ENCODE measurements at regions not wholly inside any gene's neighbourhood (a gene's known extent, or its start where the extent isn't known, plus 50 kb on each side); places are given as distances from the start of the nearest gene placed in this dataset.
"Not testable (repeated sequence)": the region's sequence is repeated elsewhere in the genome, so short reads cannot be mapped to it uniquely, and the experiment has no call there.

DNA sequence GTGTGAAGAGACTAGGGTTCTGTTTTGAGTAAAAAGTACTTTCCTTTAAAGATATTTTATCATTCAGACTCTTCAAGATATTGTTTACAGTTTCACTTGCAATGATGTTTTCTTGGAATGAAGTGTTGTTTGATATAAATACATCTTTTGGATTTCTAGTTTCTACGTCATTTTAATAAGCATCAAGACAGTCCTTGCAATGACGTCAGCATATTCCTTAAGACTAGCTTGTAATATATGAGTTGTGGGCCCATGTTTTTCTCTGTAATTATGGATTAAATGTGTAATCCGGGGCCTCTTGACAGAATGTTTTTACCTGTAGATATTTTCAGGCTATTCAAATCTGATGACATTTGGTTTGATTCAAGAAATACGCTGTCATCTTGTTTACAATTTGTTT, 66.1 kb downstream of the RBMX2 start:
- no peak for DNase-seq (ENCODE audit: low read depth in 2 of 2)
- H3K4me3 ChIP-seq (replicated peaks in 1 of 2; ENCODE audit: low read depth in 2 of 2, low read length in 2 of 2), result no peak overlapping the region
- TF ChIP-seq, protein P1, sequence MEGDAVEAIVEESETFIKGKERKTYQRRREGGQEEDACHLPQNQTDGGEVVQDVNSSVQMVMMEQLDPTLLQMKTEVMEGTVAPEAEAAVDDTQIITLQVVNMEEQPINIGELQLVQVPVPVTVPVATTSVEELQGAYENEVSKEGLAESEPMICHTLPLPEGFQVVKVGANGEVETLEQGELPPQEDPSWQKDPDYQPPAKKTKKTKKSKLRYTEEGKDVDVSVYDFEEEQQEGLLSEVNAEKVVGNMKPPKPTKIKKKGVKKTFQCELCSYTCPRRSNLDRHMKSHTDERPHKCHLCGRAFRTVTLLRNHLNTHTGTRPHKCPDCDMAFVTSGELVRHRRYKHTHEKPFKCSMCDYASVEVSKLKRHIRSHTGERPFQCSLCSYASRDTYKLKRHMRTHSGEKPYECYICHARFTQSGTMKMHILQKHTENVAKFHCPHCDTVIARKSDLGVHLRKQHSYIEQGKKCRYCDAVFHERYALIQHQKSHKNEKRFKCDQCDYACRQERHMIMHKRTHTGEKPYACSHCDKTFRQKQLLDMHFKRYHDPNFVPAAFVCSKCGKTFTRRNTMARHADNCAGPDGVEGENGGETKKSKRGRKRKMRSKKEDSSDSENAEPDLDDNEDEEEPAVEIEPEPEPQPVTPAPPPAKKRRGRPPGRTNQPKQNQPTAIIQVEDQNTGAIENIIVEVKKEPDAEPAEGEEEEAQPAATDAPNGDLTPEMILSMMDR (IDR thresholded peaks at IDR 0.05; ENCODE audit: low read depth, low read length), result no peak

DNA sequence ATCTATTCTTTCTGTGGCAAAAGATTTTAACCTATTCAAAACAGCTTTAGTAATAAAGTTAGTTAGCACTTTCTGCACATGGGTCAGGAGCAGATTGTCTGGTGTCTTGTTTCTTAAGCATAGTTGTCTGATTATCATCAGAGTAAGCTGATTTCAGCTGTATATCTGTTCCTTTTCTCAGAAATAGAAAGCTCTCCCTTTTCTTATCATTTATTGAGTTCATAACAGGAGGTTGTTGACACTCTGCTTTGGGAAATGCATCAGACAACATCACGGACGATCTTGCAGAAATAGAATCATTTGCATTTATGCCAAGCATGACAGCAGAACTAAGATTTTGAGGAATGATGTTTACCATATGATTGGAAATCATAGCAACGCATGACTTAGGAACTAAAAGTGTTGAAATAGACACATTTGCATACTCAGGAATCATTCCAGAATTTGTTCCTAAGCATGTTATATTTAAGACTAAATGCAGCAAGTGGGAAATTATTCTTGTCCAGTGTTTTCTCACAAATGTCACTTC, 66.7 kb downstream of the RBMX2 start:
- DNase-seq (ENCODE audit: low read depth in 2 of 2), result no peak
- TF ChIP-seq, protein P1 (IDR thresholded peaks at IDR 0.05; ENCODE audit: low read depth, low read length), result no peak

DNA sequence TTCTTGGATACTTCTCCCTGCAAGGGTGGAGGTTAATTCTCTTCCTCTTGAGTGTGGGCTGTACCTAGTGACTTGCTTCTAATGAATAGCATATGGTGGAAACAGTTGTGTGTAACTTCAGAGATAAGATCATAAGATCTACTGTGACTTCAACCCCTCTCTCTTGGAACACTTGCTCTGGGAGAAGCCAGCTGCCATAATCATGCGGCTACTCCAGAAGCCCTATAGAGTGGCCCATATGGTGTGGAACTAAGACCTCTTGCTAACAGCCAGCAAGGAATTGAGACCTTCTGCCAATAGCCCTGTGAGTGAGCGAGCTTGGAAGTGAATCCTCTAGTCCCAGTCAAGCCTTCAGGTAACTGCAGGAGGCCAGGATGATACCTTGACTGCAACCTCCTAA, 81.1 kb downstream of the RBMX2 start:
- TF ChIP-seq, protein P1 (IDR thresholded peaks at IDR 0.05; ENCODE audit: low read depth, low read length), result no peak
- no peak overlapping the region for H3K4me3 ChIP-seq (replicated peaks in 1 of 2; ENCODE audit: low read depth in 2 of 2, low read length in 2 of 2)

More for the DNA sequence above, 66.7 kb downstream of the RBMX2 start:
- no peak overlapping the region for H3K4me3 ChIP-seq (replicated peaks in 1 of 2; ENCODE audit: low read depth in 2 of 2, low read length in 2 of 2)

DNA sequence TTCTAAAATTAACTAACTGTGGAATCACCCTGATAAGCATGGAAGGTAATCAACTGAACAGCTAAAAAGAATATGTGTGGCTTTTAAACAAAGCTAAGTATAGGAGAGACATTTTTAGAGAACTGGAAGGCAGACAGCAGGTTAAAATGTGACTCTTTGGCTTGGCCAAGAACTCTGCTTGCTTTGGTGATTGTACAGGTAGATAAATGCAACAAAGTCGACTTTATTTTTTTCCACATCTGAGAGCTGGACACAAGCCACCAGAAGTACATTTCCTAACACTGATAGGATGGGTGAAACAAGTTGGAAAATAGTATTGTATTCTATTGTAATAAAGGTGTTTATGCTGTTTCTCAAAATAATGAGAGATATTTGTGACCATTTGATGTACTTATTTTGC, 84.1 kb downstream of the RBMX2 start:
- no peak for DNase-seq (ENCODE audit: low read depth in 2 of 2)
- H3K4me3 ChIP-seq (replicated peaks in 1 of 2; ENCODE audit: low read depth in 2 of 2, low read length in 2 of 2), result no peak overlapping the region
- TF ChIP-seq, protein P1 (IDR thresholded peaks at IDR 0.05; ENCODE audit: low read depth, low read length), result no peak

More for the DNA sequence above, 81.1 kb downstream of the RBMX2 start:
- DNase-seq (ENCODE audit: low read depth in 2 of 2), result no peak

DNA sequence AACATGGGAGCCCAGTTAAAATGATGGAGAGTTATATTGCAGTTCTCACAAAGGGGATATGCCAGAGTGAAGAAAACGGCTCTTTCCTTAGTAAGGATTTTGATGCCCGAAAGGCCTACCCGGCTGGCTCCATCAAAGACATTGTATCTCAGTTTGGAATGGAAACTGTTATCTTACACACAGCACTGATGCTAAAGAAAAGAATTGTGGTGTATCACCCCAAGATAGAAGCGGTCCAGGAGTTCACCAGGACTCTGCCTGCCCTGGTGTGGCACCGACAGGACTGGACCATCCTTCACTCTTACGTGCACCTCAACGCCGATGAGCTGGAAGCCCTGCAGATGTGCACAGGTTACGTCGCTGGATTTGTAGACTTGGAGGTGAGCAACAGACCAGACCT, 93.7 kb downstream of the RBMX2 start:
- not testable (repeated sequence) for H3K4me3 ChIP-seq (replicated peaks in 1 of 2; ENCODE audit: low read depth in 2 of 2, low read length in 2 of 2); DNase-seq (ENCODE audit: low read depth in 2 of 2)

DNA sequence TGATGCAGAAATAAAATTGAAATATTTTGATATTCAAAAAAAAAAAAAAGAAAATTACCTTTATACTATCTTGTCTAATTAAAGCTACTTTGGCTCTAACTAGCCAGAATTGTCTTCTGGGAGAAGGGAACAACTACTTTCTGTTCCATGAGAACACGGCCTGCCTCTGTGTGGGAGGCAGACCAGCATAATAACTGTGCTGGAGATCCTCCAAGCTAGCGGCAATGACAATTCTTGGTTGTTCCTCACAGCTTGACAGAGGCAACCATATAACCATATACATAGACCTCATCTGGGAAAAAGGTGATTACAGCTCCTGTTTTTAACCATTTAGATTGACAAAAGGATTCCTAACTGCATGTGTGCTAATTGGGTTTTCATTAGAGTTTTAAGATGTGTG, 95.7 kb downstream of the RBMX2 start:
- H3K4me3 ChIP-seq (replicated peaks in 1 of 2; ENCODE audit: low read depth in 2 of 2, low read length in 2 of 2), result no peak overlapping the region
- no peak for DNase-seq (ENCODE audit: low read depth in 2 of 2)
- TF ChIP-seq, protein P1 (IDR thresholded peaks at IDR 0.05; ENCODE audit: low read depth, low read length), result no peak

DNA sequence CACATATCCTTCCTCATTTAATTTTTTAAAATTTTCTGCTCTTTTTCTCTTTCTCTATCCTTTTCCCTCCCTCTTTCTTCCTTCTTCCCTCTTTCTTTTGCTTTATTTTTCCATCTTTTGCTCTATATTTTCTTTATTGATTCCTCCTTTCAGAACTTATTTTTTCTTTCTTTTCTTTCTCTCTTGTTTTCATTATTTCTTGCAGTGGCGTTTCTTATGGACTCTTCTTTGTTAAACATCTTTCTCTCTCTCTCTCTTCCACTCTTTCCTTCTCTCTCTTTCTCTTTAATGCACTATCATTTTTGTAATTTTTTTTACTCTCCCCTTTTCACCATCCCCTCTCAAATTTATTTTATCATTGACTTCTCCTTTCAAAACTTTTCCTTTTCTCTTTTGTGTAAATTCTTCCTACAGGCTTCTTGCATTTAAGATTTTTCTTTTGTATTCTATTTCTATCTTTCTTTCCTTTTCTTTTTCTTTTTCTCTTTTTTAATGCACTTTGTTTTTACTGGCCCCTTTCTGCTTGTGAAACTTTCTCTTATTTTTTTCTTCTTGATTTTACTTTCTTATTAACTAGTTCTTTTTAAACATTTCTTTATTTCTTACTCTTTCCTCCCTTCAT, 97.0 kb downstream of the RBMX2 start:
- H3K4me3 ChIP-seq (replicated peaks in 1 of 2; ENCODE audit: low read depth in 2 of 2, low read length in 2 of 2), result no peak overlapping the region
- TF ChIP-seq, protein P1 (IDR thresholded peaks at IDR 0.05; ENCODE audit: low read depth, low read length), result no peak
- DNase-seq (ENCODE audit: low read depth in 2 of 2), result no peak
